Sigmoid colon (tissue), 6 donors: ENCODE measurements at regions not wholly inside any gene's neighbourhood (a gene's known extent, or its start where the extent isn't known, plus 50 kb on each side); places are given as distances from the start of the nearest gene placed in this dataset.

Experiments used
- DNase-seq: peaks from one replicate; pipeline ENCODE4 v3.0.0-alpha.2; 2019
- H3K27ac ChIP-seq, 4 donors: fragments of 200-600 bp; sonication (generic); one replicate each; pipeline ENCODE4 v1.5.1; 2016 to 2019; ENCODE audit warnings: mild to moderate bottlenecking in 1 of 4
- H3K27me3 ChIP-seq, 3 donors: fragments of 200-600 bp; sonication (generic); one replicate each; pipeline ENCODE4 v1.5.1; 2019; ENCODE audit warnings: mild to moderate bottlenecking in 1 of 3
- H3K36me3 ChIP-seq, 4 donors: fragments of 200-600 bp; sonication (generic); one replicate each; pipeline ENCODE4 v1.5.1; 2016 to 2019
- H3K4me1 ChIP-seq, 4 donors: fragments of 200-600 bp; sonication (generic); one replicate each; pipeline ENCODE4 v1.5.1; 2017 to 2019
- H3K4me3 ChIP-seq, 4 donors: fragments of 200-600 bp; sonication (generic); one replicate each; pipeline ENCODE4 v1.5.1; 2017 to 2019; ENCODE audit warnings: mild to moderate bottlenecking in 2 of 4, moderate library complexity in 1 of 4
- H3K9me3 ChIP-seq, 4 donors: fragments of 200-600 bp in 3 of 4; sonication (generic) in 3 of 4; one replicate each; pipeline versions ENCODE4 v1.5.1 to v1.6.1; 2013 to 2019
- CTCF ChIP-seq, 4 experiments: fragments of 450-650 bp in 3 of 4; fragments of 200-600 bp in 1 of 4; IDR thresholded peaks; one replicate each; pipeline ENCODE4 v1.5.1; 2016 to 2019; ENCODE audit warnings: antibody characterized with exemption in 4 of 4, mild to moderate bottlenecking in 3 of 4, moderate library complexity in 2 of 4
- EP300 ChIP-seq, 4 donors: sonication (generic); formaldehyde crosslinking; IDR thresholded peaks; one replicate each; pipeline ENCODE4 v1.6.1; 2017; ENCODE audit warnings: antibody characterized with exemption in 4 of 4
- POLR2A ChIP-seq, 2 donors: fragments of 450-650 bp; IDR thresholded peaks; one replicate each; pipeline ENCODE4 v1.6.1; 2016; ENCODE audit warnings: antibody characterized with exemption in 2 of 2, mild to moderate bottlenecking in 2 of 2, moderate library complexity in 2 of 2
- POLR2AphosphoS5 ChIP-seq, 4 donors: sonication (generic); formaldehyde crosslinking; IDR thresholded peaks; one replicate each; pipeline ENCODE4 v1.6.1; 2017; ENCODE audit warnings: antibody characterized with exemption in 4 of 4
- WGBS, 2 donors: extraction: QIAGEN DNeasy Blood & Tissue Kit; methylation state at CpG; one replicate each; pipeline ENCODE4 v1.1.7; 2013; 5-methylcytosine and 5-hydroxymethylcytosine counted together
- intact Hi-C: fragments of 100-400 bp; cut with DNase I; formaldehyde crosslinking; loops from one replicate; pipeline ENCODE4 v1.15.1; 2023
- donor health status: healthy with polysubstance abuse.
- donor health status: healthy.

DNA sequence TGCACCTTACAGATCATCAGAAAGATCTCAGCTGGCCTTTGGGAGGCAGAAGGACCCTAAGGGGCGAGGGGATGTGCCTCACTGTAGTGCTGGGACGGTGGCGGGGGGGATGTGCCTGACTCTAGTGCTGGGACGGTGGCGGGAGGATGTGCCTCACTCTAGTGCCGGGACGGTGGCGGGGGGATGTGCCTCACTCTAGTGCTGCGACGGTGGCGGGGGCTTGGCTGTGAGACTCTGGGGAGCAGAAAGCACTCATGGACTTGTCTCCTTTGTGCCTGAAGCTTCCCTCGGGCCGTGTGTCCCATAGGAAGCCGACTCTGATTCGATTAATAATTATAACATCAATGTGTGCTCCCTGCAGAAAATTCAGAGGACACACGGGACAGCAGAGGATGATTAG, 126.6 kb downstream of the ZNF664 start:
- no peak for DNase-seq
- peaks cover 0 to 21% (median 14%) of the 10 kb centered on the region in 4 donors for H3K4me1 ChIP-seq
- no peaks in the 10 kb centered on the region for H3K36me3 ChIP-seq
- H3K27ac ChIP-seq = no peak overlapping the region
- no peaks in the 10 kb centered on the region for H3K27me3 ChIP-seq
- 93% methylated on average over 16 of the region's 16 CpGs for WGBS, 2 donors
- no peak overlapping the region for H3K4me3 ChIP-seq
- intact Hi-C loops = no loop called here
- TF ChIP-seq CTCF (IDR thresholded peaks at IDR 0.05) (no peak), EP300 (IDR thresholded peaks at IDR 0.05) (no peak), POLR2AphosphoS5 (IDR thresholded peaks at IDR 0.05) (no peak), POLR2A (IDR thresholded peaks at IDR 0.05) (no peak)
- no peaks in the 10 kb centered on the region for H3K9me3 ChIP-seq

DNA sequence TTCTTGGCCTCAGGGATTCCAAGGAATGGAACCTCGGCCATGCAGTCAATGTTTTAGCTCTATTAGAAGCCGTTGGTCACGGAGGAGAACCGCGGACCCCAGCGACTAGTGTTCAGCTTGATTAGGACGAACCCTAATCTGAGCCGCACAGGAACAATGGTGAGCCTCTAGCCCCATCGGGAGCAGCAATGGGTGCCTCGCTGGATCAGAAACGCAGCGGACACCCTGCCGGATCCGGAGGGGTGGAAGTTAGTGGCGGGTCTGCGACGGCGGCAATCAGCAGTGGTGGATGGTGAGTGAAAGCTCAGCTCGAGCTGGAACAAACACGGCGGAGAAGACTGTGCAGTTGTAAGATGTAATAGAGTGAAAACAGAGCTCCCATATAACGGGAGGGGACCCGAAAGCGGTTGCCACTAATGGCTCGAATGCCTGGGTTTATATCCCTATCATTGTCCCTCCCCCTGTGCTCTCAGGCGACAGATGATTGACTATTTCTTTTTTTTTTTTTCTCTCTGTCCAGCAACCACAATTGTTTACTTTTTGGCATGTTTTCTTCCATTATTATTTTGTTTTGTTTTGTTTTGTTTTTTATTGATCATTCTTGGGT, 127.7 kb downstream of the ZNF664 start:
- DNase-seq = no peak
- TF ChIP-seq POLR2A (IDR thresholded peaks at IDR 0.05) (no peak), EP300 (IDR thresholded peaks at IDR 0.05) (no peak), POLR2AphosphoS5 (IDR thresholded peaks at IDR 0.05) (no peak), CTCF (IDR thresholded peaks at IDR 0.05) (no peak)
- 88 to 90% methylated on average over 26 of the region's 26 CpGs for WGBS, 2 donors

GRCh38 chr12:124105546-124105945, 132.5 kb downstream of the ZNF664 start:
- intact Hi-C loops = no loop called here
- no peak overlapping the region for H3K27ac ChIP-seq
- H3K9me3 ChIP-seq = peaks cover 0 to 3% (median 0%) of the 10 kb centered on the region in 4 donors
- no peaks in the 10 kb centered on the region for H3K36me3 ChIP-seq
- no peak for DNase-seq
- H3K27me3 ChIP-seq = no peaks in the 10 kb centered on the region
- TF ChIP-seq POLR2AphosphoS5 (IDR thresholded peaks at IDR 0.05) (no peak), POLR2A (IDR thresholded peaks at IDR 0.05) (no peak), CTCF (IDR thresholded peaks at IDR 0.05) (no peak), EP300 (IDR thresholded peaks at IDR 0.05) (no peak)
- H3K4me1 ChIP-seq = no peaks in the 10 kb centered on the region
- 94 to 95% methylated on average over 14 of the region's 14 CpGs for WGBS, 2 donors
- no peak overlapping the region for H3K4me3 ChIP-seq

More for the DNA sequence above, 127.7 kb downstream of the ZNF664 start:
- H3K27me3 ChIP-seq = no peaks in the 10 kb centered on the region
- H3K27ac ChIP-seq = no peak overlapping the region
- intact Hi-C loops = no loop called here
- H3K9me3 ChIP-seq = no peaks in the 10 kb centered on the region
- H3K36me3 ChIP-seq = no peaks in the 10 kb centered on the region
- no peak overlapping the region for H3K4me3 ChIP-seq
- peaks cover 0 to 21% (median 14%) of the 10 kb centered on the region in 4 donors for H3K4me1 ChIP-seq

GRCh38 chr12:124107351-124107750, 134.3 kb downstream of the ZNF664 start:
- intact Hi-C loops = no loop called here
- Histone ChIP-seq H3K4me1 (no peaks in the 10 kb centered on the region), H3K4me3 (no peak overlapping the region), H3K27ac (no peak overlapping the region), H3K36me3 (no peaks in the 10 kb centered on the region), H3K9me3 (peaks cover 0 to 3% (median 0%) of the 10 kb centered on the region in 4 donors), H3K27me3 (no peaks in the 10 kb centered on the region)
- WGBS, 2 donors = 92 to 93% methylated on average over 4 of the region's 4 CpGs
- TF ChIP-seq EP300 (IDR thresholded peaks at IDR 0.05) (no peak), POLR2AphosphoS5 (IDR thresholded peaks at IDR 0.05) (no peak), CTCF (IDR thresholded peaks at IDR 0.05) (no peak), POLR2A (IDR thresholded peaks at IDR 0.05) (no peak)
- no peak for DNase-seq

- H3K4me3 ChIP-seq = no peak overlapping the region
These were observed 136.7 kb downstream of the ZNF664 start for GRCh38 chr12:124109760-124110159.

More at GRCh38 chr12:124109760-124110159, 136.7 kb downstream of the ZNF664 start:
- peaks cover 0 to 6% (median 0%) of the 10 kb centered on the region in 4 donors for H3K9me3 ChIP-seq
- DNase-seq = no peak
- H3K36me3 ChIP-seq = no peaks in the 10 kb centered on the region
- no peak overlapping the region for H3K27ac ChIP-seq
- intact Hi-C loops = no loop called here
- 82 to 84% methylated on average over 3 of the region's 3 CpGs for WGBS, 2 donors
- H3K27me3 ChIP-seq = no peaks in the 10 kb centered on the region
- no peaks in the 10 kb centered on the region for H3K4me1 ChIP-seq
- no peak for TF ChIP-seq CTCF (IDR thresholded peaks at IDR 0.05)
- no peak for TF ChIP-seq POLR2A (IDR thresholded peaks at IDR 0.05)
- TF ChIP-seq POLR2AphosphoS5 (IDR thresholded peaks at IDR 0.05) = no peak
- TF ChIP-seq EP300 (IDR thresholded peaks at IDR 0.05) = no peak
